B cell (primary cell): ENCODE measurements at regions not wholly inside any gene's neighbourhood (a gene's known extent, or its start where the extent isn't known, plus 50 kb on each side); places are given as distances from the start of the nearest gene placed in this dataset.

ENCODE experiments used
- ATAC-seq: fragments of 200-7000 bp; cut with Tn5 transposase; one replicate; pipeline ENCODE4 v1.10.0; 2021; ENCODE audit warnings: low read depth, mild to moderate bottlenecking, moderate number of reproducible peaks, moderate library complexity
- CTCF ChIA-PET: fragments of 350-600 bp; sonication (Branson Sonifier 250); formaldehyde crosslinking; loops from one replicate; lab custom pipeline; 2021; ENCODE audit warnings: antibody characterized with exemption, inconsistent platforms; lab: Charles Lee
- POLR2A ChIA-PET: fragments of 350-600 bp; sonication (Branson Sonifier 250); formaldehyde crosslinking; loops from one replicate; lab custom pipeline; 2021; ENCODE audit warnings: antibody characterized with exemption; lab: Charles Lee
- DNase-seq: peaks from one replicate; pipeline ENCODE4 v3.0.0; 2013
- H2AFZ ChIP-seq: 2 replicates; pipeline ENCODE4 v1.6.1; 2012; ENCODE audit warnings: mild to moderate bottlenecking, low read depth, low read length; ENCODE audit not compliant: insufficient read depth, poor library complexity, severe bottlenecking
- H3K27ac ChIP-seq, 2 donors: 1 replicate in 1 of 2; 2 replicates in 1 of 2; pipeline ENCODE4 v1.5.1; 2012 to 2013; ENCODE audit warnings: low read length in 2 of 2, mild to moderate bottlenecking in 2 of 2, moderate library complexity in 1 of 2
- H3K27me3 ChIP-seq, 4 experiments: fragments of 200-600 bp in 1 of 4; sonication (generic) in 1 of 4; replicated peaks in 1 of 4; 1 replicate in 2 of 4; 2 replicates in 2 of 4; pipeline versions ENCODE4 v1.6.1 to v1.7.0; 2013 to 2016; ENCODE audit warnings: low read length in 3 of 4, mild to moderate bottlenecking in 2 of 4, mixed read lengths in 1 of 4, moderate library complexity in 1 of 4; ENCODE audit not compliant: insufficient read depth in 4 of 4, control insufficient read depth in 3 of 4; ENCODE audit errors: control extremely low read depth in 1 of 4
- H3K36me3 ChIP-seq, 2 experiments: replicated peaks in 1 of 2; 1 replicate in 1 of 2; 2 replicates in 1 of 2; pipeline versions ENCODE4 v1.6.1 to v1.7.1; 2013; ENCODE audit warnings: low read length in 1 of 2; ENCODE audit not compliant: insufficient read depth in 2 of 2, control insufficient read depth in 1 of 2; ENCODE audit errors: control extremely low read depth in 1 of 2, extremely low read depth in 1 of 2
- H3K4me1 ChIP-seq, 2 donors: fragments of 200-600 bp in 1 of 2; sonication (generic) in 1 of 2; 1 replicate in 1 of 2; 2 replicates in 1 of 2; pipeline versions ENCODE4 v1.5.1 to v1.6.1; 2013 to 2017; ENCODE audit warnings: low read length in 2 of 2; ENCODE audit not compliant: control insufficient read depth in 2 of 2, insufficient read depth in 2 of 2
- H3K4me2 ChIP-seq: replicated peaks from 2 replicates; pipeline ENCODE3; 2012; ENCODE audit warnings: mild to moderate bottlenecking, low read depth, low read length; ENCODE audit not compliant: poor library complexity, severe bottlenecking
- H3K4me3 ChIP-seq, 5 experiments: fragments of 200-600 bp in 1 of 5; sonication (generic) in 1 of 5; 1 replicate in 3 of 5; 2 replicates in 2 of 5; pipeline versions ENCODE4 v1.5.1 to v1.7.0; 2011 to 2016; ENCODE audit warnings: low read length in 4 of 5, mild to moderate bottlenecking in 4 of 5, low read depth in 2 of 5, control low read depth in 1 of 5, moderate library complexity in 1 of 5; ENCODE audit not compliant: insufficient read depth in 1 of 5; ENCODE audit errors: control extremely low read depth in 1 of 5, extremely low read depth in 1 of 5
- H3K79me2 ChIP-seq: fragments of 200-600 bp; sonication (generic); one replicate; pipeline ENCODE4 v1.6.0; 2016; ENCODE audit warnings: low read length; ENCODE audit not compliant: control insufficient read depth, insufficient read depth
- H3K9ac ChIP-seq: fragments of 200-600 bp; sonication (generic); 2 replicates; pipeline ENCODE4 v1.6.1; 2017; ENCODE audit warnings: mild to moderate bottlenecking, low read length, moderate library complexity
- H3K9me3 ChIP-seq, 3 donors: one replicate each; pipeline versions ENCODE4 v1.6.1 to v1.7.1; 2013; ENCODE audit warnings: low read length in 2 of 3; ENCODE audit not compliant: control insufficient read depth in 2 of 3, insufficient read depth in 1 of 3; ENCODE audit errors: control extremely low read depth in 1 of 3
- H4K20me1 ChIP-seq: 2 replicates; pipeline ENCODE4 v1.6.0; 2012; ENCODE audit warnings: mild to moderate bottlenecking, low read length; ENCODE audit not compliant: insufficient read depth, control insufficient read depth, poor library complexity, severe bottlenecking
- H3K27ac Mint-ChIP-seq: one replicate; pipeline ENCODE4 v1.8.0; 2021; ENCODE audit warnings: mixed read lengths
- H3K27me3 Mint-ChIP-seq: one replicate; pipeline ENCODE4 v1.8.0; 2021; ENCODE audit warnings: mixed read lengths
- H3K4me1 Mint-ChIP-seq: one replicate; pipeline ENCODE4 v1.8.0; 2021; ENCODE audit warnings: mixed read lengths
- H3K4me3 Mint-ChIP-seq: one replicate; pipeline ENCODE4 v1.8.0; 2021; ENCODE audit warnings: mixed read lengths
- H3K9me3 Mint-ChIP-seq: one replicate; pipeline ENCODE4 v1.8.0; 2022; ENCODE audit warnings: mixed read lengths; ENCODE audit not compliant: insufficient read depth
- EZH2 ChIP-seq: IDR thresholded peaks from 2 replicates; pipeline ENCODE4 v1.6.1; 2012; ENCODE audit warnings: borderline replicate concordance, low read depth, mild to moderate bottlenecking, moderate library complexity, low read length; ENCODE audit not compliant: insufficient read depth, poor library complexity, severe bottlenecking
- WGBS: methylation state at CpG from one replicate; pipeline ENCODE4 v1.1.5; 2013; ENCODE audit warnings: missing lambda C conversion rate; ENCODE audit not compliant: insufficient coverage; 5-methylcytosine and 5-hydroxymethylcytosine counted together
- intact Hi-C: fragments of 100-400 bp; cut with micrococcal nuclease; formaldehyde crosslinking; loops from one replicate; pipeline ENCODE4 v1.10.0; 2022
- TF ChIP-seq, protein P1 (sequence below): fragments of 200-600 bp; IDR thresholded peaks from one replicate; pipeline ENCODE4 v1.8.0; 2022; ENCODE audit warnings: antibody characterized with exemption, mild to moderate bottlenecking

DNA sequence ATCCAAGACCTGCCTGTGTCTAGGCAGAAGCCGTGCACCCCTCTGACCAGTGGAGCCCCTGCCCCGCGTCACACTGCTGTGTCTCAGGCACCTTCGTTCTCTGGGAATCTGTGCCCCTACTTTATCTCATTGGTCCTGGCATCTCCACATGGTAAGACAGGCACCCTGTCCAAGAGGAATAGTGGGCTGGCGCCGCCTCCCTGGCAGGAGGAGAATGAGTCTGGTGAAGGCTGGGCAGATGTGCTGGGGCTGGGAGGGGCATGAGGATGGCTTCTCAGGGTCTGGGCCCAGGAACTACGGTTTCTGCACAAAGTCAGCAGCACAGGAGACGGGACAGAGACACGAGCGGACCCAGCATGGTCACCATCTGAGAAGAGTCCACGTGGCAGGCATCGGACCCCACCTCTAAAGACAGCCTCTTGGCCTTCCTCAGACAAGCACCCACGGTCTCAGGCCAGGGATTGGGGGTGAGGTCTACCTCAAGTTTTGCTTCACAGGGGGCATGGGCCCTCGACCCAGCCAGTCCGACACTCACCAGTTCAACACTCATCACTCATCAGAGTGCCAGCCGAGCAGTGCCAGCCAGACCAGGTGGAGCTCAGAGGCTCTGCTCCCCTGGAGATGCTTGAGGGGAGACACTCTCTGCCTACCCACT lies 306.7 kb downstream of the ADGRD1 start:
- Mint-ChIP-seq H3K9me3 (no peaks in the 10 kb centered on the region), H3K4me3 (no peak overlapping the region), H3K27me3 (no peaks in the 10 kb centered on the region), H3K4me1 (no peaks in the 10 kb centered on the region), H3K27ac (no peak overlapping the region)
- DNase-seq (no peak), ATAC-seq (no peak)
- Histone ChIP-seq H2AFZ (no peak overlapping the region), H3K27me3 (no peaks in the 10 kb centered on the region), H3K36me3 (no peaks in the 10 kb centered on the region), H3K4me3 (no peak overlapping the region), H3K4me2 (no peak overlapping the region), H3K27ac (no peak overlapping the region), H4K20me1 (no peaks in the 10 kb centered on the region), H3K79me2 (no peaks in the 10 kb centered on the region), H3K9ac (no peak overlapping the region), H3K4me1 (no peaks in the 10 kb centered on the region), H3K9me3 (peaks cover 0 to 5% (median 0%) of the 10 kb centered on the region in 3 donors)
- intact Hi-C loops = no loop called here
- CTCF ChIA-PET = no interaction called here
- WGBS = 69% methylated on average over 9 of the region's 16 CpGs
- POLR2A ChIA-PET = no interaction called here
- TF ChIP-seq EZH2 = no peak
- TF ChIP-seq, protein P1, sequence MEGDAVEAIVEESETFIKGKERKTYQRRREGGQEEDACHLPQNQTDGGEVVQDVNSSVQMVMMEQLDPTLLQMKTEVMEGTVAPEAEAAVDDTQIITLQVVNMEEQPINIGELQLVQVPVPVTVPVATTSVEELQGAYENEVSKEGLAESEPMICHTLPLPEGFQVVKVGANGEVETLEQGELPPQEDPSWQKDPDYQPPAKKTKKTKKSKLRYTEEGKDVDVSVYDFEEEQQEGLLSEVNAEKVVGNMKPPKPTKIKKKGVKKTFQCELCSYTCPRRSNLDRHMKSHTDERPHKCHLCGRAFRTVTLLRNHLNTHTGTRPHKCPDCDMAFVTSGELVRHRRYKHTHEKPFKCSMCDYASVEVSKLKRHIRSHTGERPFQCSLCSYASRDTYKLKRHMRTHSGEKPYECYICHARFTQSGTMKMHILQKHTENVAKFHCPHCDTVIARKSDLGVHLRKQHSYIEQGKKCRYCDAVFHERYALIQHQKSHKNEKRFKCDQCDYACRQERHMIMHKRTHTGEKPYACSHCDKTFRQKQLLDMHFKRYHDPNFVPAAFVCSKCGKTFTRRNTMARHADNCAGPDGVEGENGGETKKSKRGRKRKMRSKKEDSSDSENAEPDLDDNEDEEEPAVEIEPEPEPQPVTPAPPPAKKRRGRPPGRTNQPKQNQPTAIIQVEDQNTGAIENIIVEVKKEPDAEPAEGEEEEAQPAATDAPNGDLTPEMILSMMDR = no peak

DNA sequence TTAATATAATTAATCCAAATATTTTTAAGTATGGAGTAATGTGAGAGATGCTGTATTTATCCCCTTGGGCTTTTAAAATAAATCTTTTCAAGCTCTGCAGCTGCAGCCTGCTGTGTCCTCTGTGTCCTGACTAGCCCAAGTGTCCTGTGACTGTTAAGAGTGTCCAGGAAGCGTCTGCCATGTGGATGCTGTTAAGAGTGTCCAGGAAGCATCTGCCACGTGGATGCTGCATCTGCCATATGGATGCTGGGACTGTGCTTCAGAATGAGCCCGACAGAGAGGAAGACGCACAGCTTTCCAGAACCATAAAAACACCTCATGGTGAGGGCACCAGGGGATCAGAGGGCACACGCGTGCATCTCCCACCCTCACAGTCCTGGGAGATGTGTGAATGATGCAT lies 307.2 kb downstream of the ADGRD1 start:
- H3K4me3 ChIP-seq = no peak overlapping the region
- no peak for DNase-seq
- Mint-ChIP-seq H3K9me3 (no peaks in the 10 kb centered on the region), H3K4me1 (no peaks in the 10 kb centered on the region), H3K27me3 (no peaks in the 10 kb centered on the region), H3K27ac (no peak overlapping the region), H3K4me3 (no peak overlapping the region)
- H3K9me3 ChIP-seq = peaks cover 0 to 5% (median 0%) of the 10 kb centered on the region in 3 donors
- no peak for ATAC-seq
- intact Hi-C loops = no loop called here
- no peaks in the 10 kb centered on the region for H3K27me3 ChIP-seq
- H3K9ac ChIP-seq = no peak overlapping the region
- H3K27ac ChIP-seq = no peak overlapping the region
- H2AFZ ChIP-seq = no peak overlapping the region
- CTCF ChIA-PET = no interaction called here
- H4K20me1 ChIP-seq = no peaks in the 10 kb centered on the region
- H3K79me2 ChIP-seq = no peaks in the 10 kb centered on the region
- no peaks in the 10 kb centered on the region for H3K4me1 ChIP-seq
- H3K4me2 ChIP-seq = no peak overlapping the region
- WGBS = 81% methylated on average over 2 of the region's 6 CpGs
- no peak for TF ChIP-seq EZH2
- TF ChIP-seq, protein P1 = no peak
- H3K36me3 ChIP-seq = no peaks in the 10 kb centered on the region
- POLR2A ChIA-PET = no interaction called here
